Keratinocyte (primary cell): ENCODE measurements at regions not wholly inside any gene's neighbourhood (a gene's known extent, or its start where the extent isn't known, plus 50 kb on each side); places are given as distances from the start of the nearest gene placed in this dataset.

ENCODE experiments used
- DNase-seq: peaks from one replicate; pipeline ENCODE4 v3.0.0-alpha.2; 2011; ENCODE audit warnings: low read depth, missing footprints, low spot score
- FAIRE-seq: peaks from 2 replicates; lab custom pipeline; 2011; peaks lifted over from hg19 to GRCh38; lab: Jason Lieb, UNC
- H2AFZ ChIP-seq: 2 replicates; pipeline ENCODE4 v1.6.0; 2012; ENCODE audit warnings: low read length, control low read depth, inconsistent platforms; ENCODE audit not compliant: control insufficient read depth
- H3K27ac ChIP-seq: 2 replicates; pipeline ENCODE4 v1.5.1; 2011; ENCODE audit warnings: low read length; ENCODE audit not compliant: control insufficient read depth, insufficient read depth
- H3K27me3 ChIP-seq: 3 replicates; pipeline ENCODE4 v1.6.0; 2011; ENCODE audit warnings: low read length; ENCODE audit not compliant: control insufficient read depth, insufficient read depth; ENCODE audit errors: extremely low read depth
- H3K36me3 ChIP-seq, 2 experiments: 2 replicates in 1 of 2; 3 replicates in 1 of 2; pipeline ENCODE4 v1.5.1; 2011; ENCODE audit warnings: low read length in 2 of 2, mild to moderate bottlenecking in 1 of 2; ENCODE audit not compliant: control insufficient read depth in 2 of 2, insufficient read depth in 2 of 2; ENCODE audit errors: extremely low read depth in 1 of 2
- H3K4me1 ChIP-seq: 3 replicates; pipeline ENCODE4 v1.5.1; 2011; ENCODE audit warnings: low read length; ENCODE audit not compliant: control insufficient read depth, insufficient read depth; ENCODE audit errors: extremely low read depth
- H3K4me2 ChIP-seq: 3 replicates; pipeline ENCODE4 v1.6.0; 2011; ENCODE audit warnings: low read depth, low read length; ENCODE audit not compliant: control insufficient read depth, insufficient read depth; ENCODE audit errors: extremely low read depth
- H3K4me3 ChIP-seq, 3 experiments: fragments of 200-600 bp in 1 of 3; sonication (generic) in 1 of 3; 2 replicates in 2 of 3; 3 replicates in 1 of 3; pipeline ENCODE4 v1.5.1; 2011 to 2016; ENCODE audit warnings: low read length in 3 of 3, mild to moderate bottlenecking in 3 of 3, control low read depth in 2 of 3, inconsistent platforms in 1 of 3, low read depth in 1 of 3, mixed read lengths in 1 of 3, mixed run types in 1 of 3, moderate library complexity in 1 of 3; ENCODE audit not compliant: control insufficient read depth in 2 of 3, insufficient read depth in 2 of 3; ENCODE audit errors: extremely low read depth in 1 of 3
- H3K79me2 ChIP-seq: 2 replicates; pipeline ENCODE4 v1.6.0; 2012; ENCODE audit warnings: low read length; ENCODE audit not compliant: control insufficient read depth, insufficient read depth
- H3K9ac ChIP-seq: 3 replicates; pipeline ENCODE4 v1.6.0; 2011; ENCODE audit warnings: low read length; ENCODE audit not compliant: control insufficient read depth, insufficient read depth; ENCODE audit errors: extremely low read depth
- H3K9me1 ChIP-seq: 3 replicates; pipeline ENCODE4 v1.6.0; 2011; ENCODE audit warnings: low read length; ENCODE audit not compliant: control insufficient read depth, insufficient read depth; ENCODE audit errors: extremely low read depth
- H3K9me3 ChIP-seq: 2 replicates; pipeline ENCODE4 v1.5.1; 2012; ENCODE audit warnings: low read depth, low read length; ENCODE audit not compliant: control insufficient read depth
- H4K20me1 ChIP-seq: 3 replicates; pipeline ENCODE4 v1.6.0; 2011; ENCODE audit warnings: low read length; ENCODE audit not compliant: control insufficient read depth, insufficient read depth; ENCODE audit errors: extremely low read depth
- CTCF ChIP-seq, 3 experiments: IDR thresholded peaks in 1 of 3; conservative IDR thresholded peaks in 1 of 3; optimal IDR thresholded peaks in 1 of 3; 2 replicates in 2 of 3; 3 replicates in 1 of 3; pipeline versions ENCODE3 to v1.5.1; 2011; ENCODE audit warnings: low read length in 3 of 3, mild to moderate bottlenecking in 3 of 3, moderate library complexity in 2 of 3, control low read depth in 1 of 3, inconsistent platforms in 1 of 3; ENCODE audit not compliant: insufficient read depth in 2 of 3; ENCODE audit errors: extremely low read depth in 1 of 3
- EZH2 ChIP-seq: IDR thresholded peaks from one replicate; pipeline ENCODE4 v1.6.1; 2012; ENCODE audit warnings: inconsistent platforms, mild to moderate bottlenecking, low read length, moderate library complexity
- dilution Hi-C: fragments of 300-500 bp; cut with MboI; formaldehyde crosslinking; loops from one replicate; pipeline ENCODE4 v1.7.0; 2020; ENCODE audit warnings: low sequenced_read_pairs; ENCODE audit not compliant: extremely low pct_ligation_motif_present

- no peak overlapping the region for H3K27ac ChIP-seq
- H3K9me3 ChIP-seq, result no peaks in the 10 kb centered on the region
- no peak for TF ChIP-seq EZH2
- no peak for TF ChIP-seq CTCF (optimal IDR thresholded peaks at IDR 0.05 in 1 of 3, IDR thresholded peaks at IDR 0.05 in 1 of 3, conservative IDR thresholded peaks at IDR 0.05 in 1 of 3; ENCODE audit: extremely low read depth in 1 of 3, insufficient read depth in 2 of 3, low read length in 3 of 3)
- no peaks in the 10 kb centered on the region for H3K36me3 ChIP-seq
- H2AFZ ChIP-seq, result no peak overlapping the region
- H3K4me3 ChIP-seq, result no peak overlapping the region
- no peaks in the 10 kb centered on the region for H3K9me1 ChIP-seq
- no peaks in the 10 kb centered on the region for H3K27me3 ChIP-seq
- H4K20me1 ChIP-seq, result no peaks in the 10 kb centered on the region
- no peak for FAIRE-seq
- dilution Hi-C loops, result no loop called here
- H3K4me2 ChIP-seq, result no peak overlapping the region
- no peak overlapping the region for H3K9ac ChIP-seq
- no peak for DNase-seq
- no peaks in the 10 kb centered on the region for H3K79me2 ChIP-seq
- no peaks in the 10 kb centered on the region for H3K4me1 ChIP-seq
Observed at GRCh38 chr4:79688691-79689090, 280.7 kb upstream of the GK2 start.

GRCh38 chr4:79687006-79687405 lies 279.0 kb upstream of the GK2 start:
- dilution Hi-C loops, result no loop called here
- H4K20me1 ChIP-seq, result no peaks in the 10 kb centered on the region
- no peak overlapping the region for H3K4me3 ChIP-seq
- H3K9me3 ChIP-seq, result no peaks in the 10 kb centered on the region
- no peak overlapping the region for H2AFZ ChIP-seq
- no peaks in the 10 kb centered on the region for H3K27me3 ChIP-seq
- no peak overlapping the region for H3K9ac ChIP-seq
- H3K36me3 ChIP-seq, result no peaks in the 10 kb centered on the region
- no peak overlapping the region for H3K4me2 ChIP-seq
- TF ChIP-seq CTCF (optimal IDR thresholded peaks at IDR 0.05 in 1 of 3, IDR thresholded peaks at IDR 0.05 in 1 of 3, conservative IDR thresholded peaks at IDR 0.05 in 1 of 3; ENCODE audit: extremely low read depth in 1 of 3, insufficient read depth in 2 of 3, low read length in 3 of 3) (no peak), EZH2 (no peak)
- no peak for DNase-seq
- H3K79me2 ChIP-seq, result no peaks in the 10 kb centered on the region
- H3K4me1 ChIP-seq, result no peaks in the 10 kb centered on the region
- no peak overlapping the region for H3K27ac ChIP-seq
- H3K9me1 ChIP-seq, result no peaks in the 10 kb centered on the region
- no peak for FAIRE-seq
